Calu3 (cell line): ENCODE measurements at regions not wholly inside any gene's neighbourhood (a gene's known extent, or its start where the extent isn't known, plus 50 kb on each side); places are given as distances from the start of the nearest gene placed in this dataset.

ENCODE experiments used
- BruUV-seq: library from RNA; stranded (reverse); fragments of 400-500 nt; replicated peaks from 2 replicates; lab custom pipeline; 2021; lab: Mats Ljungman, UMichigan
- CTCF ChIA-PET: fragments of 300-600 bp; sonication (Branson Sonifier 250); formaldehyde crosslinking; loops from one replicate; lab custom pipeline; 2022; ENCODE audit warnings: antibody characterized with exemption; lab: Charles Lee
- DNase-seq: peaks from one replicate; pipeline ENCODE4 v3.0.0; 2022
- H3K27ac Mint-ChIP-seq: one replicate; pipeline ENCODE4 v1.8.0; 2022; ENCODE audit warnings: mixed read lengths; ENCODE audit not compliant: unreplicated experiment
- H3K27me3 Mint-ChIP-seq: one replicate; pipeline ENCODE4 v1.8.0; 2022; ENCODE audit warnings: mixed read lengths; ENCODE audit not compliant: unreplicated experiment
- H3K36me3 Mint-ChIP-seq: one replicate; pipeline ENCODE4 v1.8.0; 2022; ENCODE audit warnings: mild to moderate bottlenecking, moderate library complexity, mixed read lengths; ENCODE audit not compliant: insufficient read depth, unreplicated experiment
- H3K4me1 Mint-ChIP-seq: one replicate; pipeline ENCODE4 v1.8.0; 2022; ENCODE audit warnings: mild to moderate bottlenecking, low read depth, mixed read lengths; ENCODE audit not compliant: unreplicated experiment
- H3K4me3 Mint-ChIP-seq: one replicate; pipeline ENCODE4 v1.8.0; 2022; ENCODE audit warnings: mild to moderate bottlenecking, low read depth, moderate library complexity, mixed read lengths; ENCODE audit not compliant: unreplicated experiment
- H3K9me3 Mint-ChIP-seq: one replicate; pipeline ENCODE4 v1.8.0; 2022; ENCODE audit warnings: low read depth, mixed read lengths; ENCODE audit not compliant: unreplicated experiment
- intact Hi-C: fragments of 100-400 bp; cut with micrococcal nuclease; formaldehyde crosslinking; loops from one replicate; pipeline ENCODE4 v1.10.0; 2022; ENCODE audit not compliant: unreplicated experiment
- TF ChIP-seq, protein P1 (sequence below): fragments of 200-600 bp; IDR thresholded peaks from one replicate; pipeline ENCODE4 v1.8.0; 2022; ENCODE audit warnings: antibody characterized with exemption; ENCODE audit not compliant: unreplicated experiment

DNA sequence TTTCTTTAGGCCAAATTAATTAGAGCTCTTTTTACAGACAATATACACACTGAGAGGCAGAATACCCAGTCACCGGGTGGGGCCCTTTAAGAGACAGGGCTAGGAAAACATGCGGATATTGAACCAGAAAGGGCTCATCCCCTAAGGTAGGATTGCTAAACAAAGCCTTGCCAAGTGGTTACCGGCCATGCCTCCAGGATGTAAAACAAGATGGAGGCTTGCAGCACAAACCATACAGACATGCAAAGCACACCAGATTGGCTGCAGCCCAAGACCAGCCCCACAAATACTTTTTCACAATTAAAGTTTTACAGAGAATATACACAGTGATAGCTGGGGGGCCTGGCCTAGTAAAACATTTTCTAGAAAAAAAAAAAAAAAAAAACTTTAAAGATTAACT, 210.0 kb downstream of the KLHL4 start:
- Mint-ChIP-seq H3K9me3 (peaks cover 4% of the 10 kb centered on the region), H3K27ac (no peak overlapping the region), H3K4me1 (no peaks in the 10 kb centered on the region), H3K36me3 (no peaks in the 10 kb centered on the region), H3K27me3 (no peaks in the 10 kb centered on the region), H3K4me3 (no peak overlapping the region)
- no peak for DNase-seq
- BruUV-seq: no TSS peak
- CTCF ChIA-PET: no interaction called here
- intact Hi-C loops: no loop called here
- TF ChIP-seq, protein P1, sequence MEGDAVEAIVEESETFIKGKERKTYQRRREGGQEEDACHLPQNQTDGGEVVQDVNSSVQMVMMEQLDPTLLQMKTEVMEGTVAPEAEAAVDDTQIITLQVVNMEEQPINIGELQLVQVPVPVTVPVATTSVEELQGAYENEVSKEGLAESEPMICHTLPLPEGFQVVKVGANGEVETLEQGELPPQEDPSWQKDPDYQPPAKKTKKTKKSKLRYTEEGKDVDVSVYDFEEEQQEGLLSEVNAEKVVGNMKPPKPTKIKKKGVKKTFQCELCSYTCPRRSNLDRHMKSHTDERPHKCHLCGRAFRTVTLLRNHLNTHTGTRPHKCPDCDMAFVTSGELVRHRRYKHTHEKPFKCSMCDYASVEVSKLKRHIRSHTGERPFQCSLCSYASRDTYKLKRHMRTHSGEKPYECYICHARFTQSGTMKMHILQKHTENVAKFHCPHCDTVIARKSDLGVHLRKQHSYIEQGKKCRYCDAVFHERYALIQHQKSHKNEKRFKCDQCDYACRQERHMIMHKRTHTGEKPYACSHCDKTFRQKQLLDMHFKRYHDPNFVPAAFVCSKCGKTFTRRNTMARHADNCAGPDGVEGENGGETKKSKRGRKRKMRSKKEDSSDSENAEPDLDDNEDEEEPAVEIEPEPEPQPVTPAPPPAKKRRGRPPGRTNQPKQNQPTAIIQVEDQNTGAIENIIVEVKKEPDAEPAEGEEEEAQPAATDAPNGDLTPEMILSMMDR: no peak

DNA sequence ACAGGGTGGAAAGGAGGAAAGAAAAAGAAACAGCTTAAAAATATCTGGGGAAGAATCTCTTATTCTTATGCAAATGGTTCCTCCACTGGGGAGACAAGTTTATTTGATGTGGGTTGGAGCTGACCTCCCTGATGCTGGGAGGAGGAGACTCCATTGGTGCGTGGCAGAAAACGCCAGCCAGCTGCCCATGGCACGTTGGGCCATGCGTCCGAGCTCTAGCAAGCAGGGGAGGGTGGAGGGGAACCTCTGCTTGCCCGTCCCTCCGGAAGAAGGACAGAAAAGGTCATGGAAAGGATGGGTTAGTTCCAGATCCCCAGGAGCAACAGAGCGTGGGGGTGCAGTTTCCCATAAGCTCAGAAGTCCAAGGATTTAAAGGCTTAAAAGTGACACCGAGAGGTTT, 210.4 kb downstream of the KLHL4 start:
- Mint-ChIP-seq H3K36me3 (no peaks in the 10 kb centered on the region), H3K4me1 (no peaks in the 10 kb centered on the region), H3K4me3 (no peak overlapping the region), H3K9me3 (peaks cover 7% of the 10 kb centered on the region), H3K27ac (no peak overlapping the region), H3K27me3 (no peaks in the 10 kb centered on the region)
- BruUV-seq: no TSS peak
- CTCF ChIA-PET: no interaction called here
- intact Hi-C loops: no loop called here
- TF ChIP-seq, protein P1: no peak
- DNase-seq: no peak

DNA sequence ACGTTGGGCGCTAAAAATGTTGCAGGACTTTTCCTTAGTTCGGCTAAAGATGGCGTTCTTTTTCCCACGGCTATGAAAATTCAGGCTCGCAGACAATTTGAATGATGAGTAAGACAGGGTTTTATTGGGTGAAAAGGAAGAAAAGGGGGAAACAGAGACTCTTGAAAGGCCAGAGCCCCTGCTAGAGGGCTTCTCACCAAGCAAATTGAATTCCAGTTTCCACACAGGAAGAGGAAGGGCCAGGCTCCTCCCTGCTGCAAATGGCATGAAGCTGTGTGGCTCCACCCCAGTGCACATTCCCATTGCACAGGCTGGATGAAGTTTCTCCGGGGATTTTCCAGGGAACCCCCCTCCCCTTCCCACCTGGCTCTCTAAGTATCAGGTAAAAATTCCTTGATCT, 210.9 kb downstream of the KLHL4 start:
- Mint-ChIP-seq H3K9me3 (peaks cover 7% of the 10 kb centered on the region), H3K27me3 (no peaks in the 10 kb centered on the region), H3K4me3 (no peak overlapping the region), H3K27ac (no peak overlapping the region), H3K36me3 (no peaks in the 10 kb centered on the region), H3K4me1 (no peaks in the 10 kb centered on the region)
- CTCF ChIA-PET: no interaction called here
- TF ChIP-seq, protein P1: no peak
- BruUV-seq: no TSS peak
- DNase-seq: no peak
- intact Hi-C loops: no loop called here

DNA sequence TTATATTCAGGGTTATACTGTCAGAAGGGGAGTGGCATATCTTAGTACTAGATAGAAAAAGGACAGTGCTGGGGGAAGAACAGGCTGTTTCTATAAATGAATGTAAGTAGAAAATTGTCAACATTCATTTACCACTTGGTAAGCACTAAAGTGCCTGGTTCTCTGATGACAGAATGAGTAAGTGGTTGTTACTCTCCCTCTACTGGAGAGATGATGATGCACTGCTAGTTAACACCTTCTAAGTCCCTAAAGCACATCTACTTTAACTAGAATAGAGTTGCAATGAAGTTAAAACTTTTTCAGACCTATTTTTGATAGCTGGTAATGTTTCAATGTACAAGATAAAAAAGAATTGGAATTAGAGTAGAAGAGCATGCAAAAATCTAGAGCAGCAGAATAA, 214.5 kb downstream of the KLHL4 start:
- no TSS peak for BruUV-seq

More for the DNA sequence above, 214.5 kb downstream of the KLHL4 start:
- Mint-ChIP-seq H3K36me3 (no peaks in the 10 kb centered on the region), H3K4me1 (no peaks in the 10 kb centered on the region), H3K27ac (no peak overlapping the region), H3K9me3 (peaks cover 3% of the 10 kb centered on the region), H3K4me3 (no peak overlapping the region), H3K27me3 (no peaks in the 10 kb centered on the region)
- TF ChIP-seq, protein P1: no peak
- CTCF ChIA-PET: no interaction called here
- intact Hi-C loops: no loop called here
- no peak for DNase-seq
